HG02610 (cell line): ENCODE measurements at regions not wholly inside any gene's neighbourhood (a gene's known extent, or its start where the extent isn't known, plus 50 kb on each side); places are given as distances from the start of the nearest gene placed in this dataset.
"Not testable (repeated sequence)": the region's sequence is repeated elsewhere in the genome, so short reads cannot be mapped to it uniquely, and the experiment has no call there.

ENCODE experiments used
- ATAC-seq: cut with Tn5 transposase; IDR thresholded peaks from one replicate; pipeline ENCODE4 v1.9.1; 2021; ENCODE audit warnings: mild to moderate bottlenecking, moderate library complexity; ENCODE audit not compliant: unreplicated experiment

DNA sequence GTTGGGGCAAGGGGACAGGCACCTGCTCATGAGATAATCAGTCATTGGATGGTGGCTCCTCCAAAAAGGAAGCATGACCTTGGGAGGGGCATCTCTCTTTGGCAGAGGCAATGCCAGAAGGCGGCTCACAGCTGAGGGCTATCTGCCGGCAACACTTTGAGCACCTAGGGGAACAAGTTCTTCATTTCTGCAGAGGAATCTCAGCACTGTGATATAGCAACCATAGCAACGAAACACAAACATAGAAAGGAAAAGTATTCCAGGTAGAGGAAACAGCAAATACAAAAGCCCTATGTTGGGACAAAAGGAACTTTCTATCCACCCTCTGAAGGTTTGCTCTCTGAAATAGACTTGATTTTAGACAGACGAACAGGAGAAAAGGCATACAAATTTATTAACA, 89.1 kb upstream of the NEDD4L start:
- no peak for ATAC-seq

DNA sequence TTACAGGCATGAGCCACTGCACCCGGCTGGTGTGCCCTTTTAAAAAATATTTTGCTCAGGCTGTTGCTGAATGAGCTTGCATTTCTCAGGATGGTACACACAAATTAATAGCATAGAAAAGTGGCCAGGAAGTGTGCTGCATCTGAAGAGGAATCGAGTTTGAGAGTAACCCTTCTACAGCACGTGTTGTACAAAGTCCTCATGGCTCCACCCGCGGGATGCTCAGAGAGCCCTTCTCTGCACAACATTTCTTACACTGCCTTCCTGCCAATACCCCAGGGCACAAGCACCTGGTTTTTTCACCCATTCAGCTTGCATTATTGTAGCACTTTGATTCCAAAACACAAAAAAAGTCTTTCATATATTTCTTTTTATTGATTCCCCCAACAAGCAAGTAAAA, 90.1 kb upstream of the NEDD4L start:
- no peak for ATAC-seq

DNA sequence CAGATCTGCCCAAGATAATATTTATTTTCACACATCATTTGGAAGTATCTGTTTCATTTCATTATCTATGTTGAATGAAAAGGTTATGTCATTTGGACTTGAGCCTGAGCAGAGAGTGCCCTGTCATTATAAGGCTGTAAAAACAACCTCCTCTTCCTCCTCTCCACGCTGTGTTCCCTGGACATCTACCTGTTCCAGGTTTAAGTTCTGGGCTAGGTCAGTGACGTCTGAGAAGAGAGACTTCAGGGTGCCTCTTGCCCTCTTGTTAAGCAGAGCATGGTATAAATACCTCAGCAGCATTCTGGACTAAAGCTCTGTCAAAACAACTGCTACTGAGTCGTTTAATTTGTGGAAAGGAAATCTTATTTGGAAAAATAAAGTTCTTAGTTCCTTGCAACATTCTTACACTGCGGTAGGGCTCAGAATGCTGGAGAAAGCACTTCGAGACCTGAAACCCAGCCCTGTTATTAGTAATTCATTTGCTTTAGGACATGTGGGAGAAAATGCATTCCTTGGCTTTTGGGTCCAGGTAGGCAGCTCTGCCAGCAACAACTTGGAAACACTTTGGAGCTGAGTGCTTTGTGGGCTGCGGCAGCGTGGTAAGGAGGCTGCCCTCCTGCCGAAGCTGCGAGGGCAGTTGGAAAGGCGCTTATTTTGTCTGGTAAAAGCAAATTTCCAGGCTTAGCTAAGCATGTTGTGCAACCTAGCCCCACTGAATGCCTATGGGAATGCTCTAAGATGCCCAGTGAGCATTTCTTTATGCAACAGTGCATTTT, 91.8 kb upstream of the NEDD4L start:
- ATAC-seq = no peak

DNA sequence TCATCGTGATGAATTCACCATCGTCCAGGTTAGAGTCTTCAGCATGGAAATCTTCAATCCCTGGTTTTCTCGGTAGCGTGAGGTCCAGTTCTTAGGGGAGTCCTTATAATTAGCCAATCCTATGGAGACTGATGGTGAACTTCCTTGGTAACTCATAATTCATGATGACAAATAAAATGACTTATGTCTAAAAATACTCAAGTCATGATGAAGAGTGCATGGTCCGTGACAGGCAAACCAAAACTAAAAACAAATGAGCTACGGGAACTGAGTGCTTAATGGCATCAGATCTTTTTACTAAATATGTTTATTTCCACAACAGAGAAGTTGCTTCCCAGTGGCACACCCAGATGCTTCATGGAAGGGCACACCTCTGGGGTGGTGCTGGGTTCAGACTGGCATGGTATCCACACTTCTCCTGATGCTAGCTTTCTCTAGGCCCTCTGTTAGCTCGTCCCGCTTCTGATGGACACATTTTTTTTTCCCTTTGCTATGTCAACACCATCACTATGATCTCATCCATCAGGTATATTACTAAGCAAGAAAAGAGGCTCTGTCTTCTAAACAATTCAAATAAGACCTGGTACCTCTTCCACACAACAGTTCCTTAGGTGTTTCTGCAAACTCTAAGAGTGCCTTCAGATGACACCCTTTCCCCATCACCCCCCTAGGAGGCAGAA, 92.8 kb upstream of the NEDD4L start:
- ATAC-seq = no peak

DNA sequence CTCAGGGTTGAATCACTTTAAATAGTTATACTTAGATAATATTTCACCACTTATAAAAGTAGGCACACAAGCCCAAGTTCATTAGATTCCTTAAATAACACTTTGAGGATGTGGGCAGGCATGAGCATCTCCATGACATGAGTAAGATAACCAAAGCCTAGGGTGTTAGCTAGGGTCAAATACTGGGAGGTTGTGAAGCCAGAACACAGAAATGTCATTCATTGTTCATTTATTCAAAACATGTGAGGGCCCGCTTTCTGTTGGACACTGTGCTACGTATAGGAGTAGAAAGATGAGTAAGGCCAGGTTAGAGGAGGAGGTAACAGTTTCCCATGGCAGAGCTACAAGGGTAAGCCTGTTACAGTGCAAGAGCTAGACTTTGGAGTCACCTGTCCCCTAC, 93.5 kb upstream of the NEDD4L start:
- no peak for ATAC-seq

DNA sequence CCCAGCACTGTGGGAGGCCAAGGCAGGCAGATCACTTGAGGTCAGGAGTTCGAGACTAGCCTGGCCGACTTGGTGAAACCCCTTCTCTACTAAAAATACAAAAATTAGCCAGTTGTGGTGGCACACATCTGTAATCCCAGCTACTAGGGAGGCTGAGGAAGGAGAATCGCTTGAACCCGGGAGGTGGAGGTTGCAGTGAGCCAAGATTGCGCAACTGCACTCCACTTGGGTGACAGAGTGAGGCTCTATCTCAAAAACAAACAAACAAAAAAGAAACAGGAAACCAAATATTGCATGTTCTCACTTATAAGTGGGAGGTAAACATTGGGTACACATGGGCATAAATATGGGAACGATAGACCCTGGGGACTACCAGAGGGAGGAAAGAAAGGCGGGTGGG, 94.7 kb upstream of the NEDD4L start:
- not testable (repeated sequence) for ATAC-seq

DNA sequence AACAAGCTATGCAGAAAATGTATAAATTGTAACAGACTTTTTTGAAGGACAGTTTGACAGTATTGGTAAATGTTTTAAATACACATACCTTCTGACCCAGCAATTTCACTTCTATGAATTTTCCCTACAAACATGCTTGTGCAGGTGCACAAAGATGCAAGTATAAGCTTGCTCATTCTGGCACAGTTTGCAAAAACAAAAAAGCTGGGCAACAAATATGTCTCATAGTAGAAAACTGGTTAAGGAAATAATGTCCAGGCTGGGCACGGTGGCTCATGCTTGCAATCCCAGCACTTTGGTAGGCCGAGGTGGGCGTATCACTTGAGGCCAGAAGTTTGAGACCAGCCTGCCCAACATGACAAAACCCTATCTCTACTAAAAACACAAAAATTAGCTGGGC, 96.9 kb upstream of the NEDD4L start:
- no peak for ATAC-seq

DNA sequence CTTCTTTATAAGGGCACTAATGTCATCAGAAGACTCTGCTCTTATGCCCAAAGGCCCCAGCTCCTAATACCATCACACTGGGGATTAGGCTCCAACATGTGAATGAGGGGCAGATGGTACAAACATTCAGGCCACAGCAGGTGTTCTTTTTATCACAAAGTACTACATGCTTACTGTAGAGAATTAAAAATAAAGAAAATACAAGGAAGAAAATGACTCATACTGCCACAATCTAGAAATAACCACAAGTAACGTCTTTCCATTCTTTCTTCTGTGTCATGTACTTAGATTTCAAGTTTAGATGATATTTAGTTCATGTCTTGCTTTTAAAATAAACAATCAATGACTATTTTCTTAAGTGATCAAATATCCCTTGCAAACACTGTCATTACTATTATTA, 100.3 kb upstream of the NEDD4L start:
- ATAC-seq = no peak

DNA sequence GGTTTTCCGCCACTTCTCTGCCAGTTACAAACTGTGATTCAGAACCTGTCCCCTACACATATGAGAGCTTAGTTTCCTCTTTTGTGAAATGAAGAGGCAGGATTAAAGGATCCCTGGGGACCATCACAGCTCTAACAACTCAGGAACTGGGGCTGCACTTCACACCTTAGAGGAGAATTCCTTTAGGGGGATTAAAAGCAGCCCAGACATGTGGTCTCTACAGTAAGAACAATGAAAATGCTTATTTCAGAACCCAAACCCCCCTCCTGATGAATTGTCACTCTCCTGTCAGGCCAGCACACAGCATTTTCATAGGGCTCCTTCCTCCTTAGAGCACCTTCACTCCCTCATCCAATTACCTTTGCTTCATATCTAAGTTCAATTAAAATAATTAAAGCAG, 101.5 kb upstream of the NEDD4L start:
- no peak for ATAC-seq

DNA sequence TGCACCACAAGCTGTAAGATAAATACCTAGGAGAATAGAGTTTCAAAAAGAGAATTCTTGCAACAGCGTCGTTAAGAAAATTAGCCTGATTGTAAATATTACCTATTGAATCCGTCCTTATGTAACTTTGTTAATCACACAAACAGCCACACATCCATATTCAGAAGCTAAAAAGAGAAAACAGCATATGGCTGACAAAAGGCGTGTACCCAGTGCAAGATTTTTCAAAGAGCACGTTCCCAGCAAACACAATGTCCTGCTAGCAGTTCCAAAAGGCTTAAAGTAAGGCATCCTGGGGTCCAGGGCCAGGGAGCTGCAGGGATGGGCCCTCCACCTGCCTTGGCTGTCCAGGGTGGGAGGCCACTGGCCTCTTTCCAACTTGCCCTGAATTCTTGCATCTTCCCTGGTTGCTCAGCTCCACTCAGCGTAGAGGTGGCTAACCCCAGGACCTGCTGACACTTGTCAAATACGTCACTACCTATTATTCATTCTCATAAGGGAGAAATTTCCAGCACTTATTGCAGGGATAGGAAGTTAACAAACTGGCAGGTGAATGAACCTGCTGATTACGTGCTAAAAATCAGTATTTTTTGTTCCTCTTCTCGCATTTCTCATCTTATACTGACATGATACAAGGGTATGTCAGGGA, 102.1 kb upstream of the NEDD4L start:
- no peak for ATAC-seq

DNA sequence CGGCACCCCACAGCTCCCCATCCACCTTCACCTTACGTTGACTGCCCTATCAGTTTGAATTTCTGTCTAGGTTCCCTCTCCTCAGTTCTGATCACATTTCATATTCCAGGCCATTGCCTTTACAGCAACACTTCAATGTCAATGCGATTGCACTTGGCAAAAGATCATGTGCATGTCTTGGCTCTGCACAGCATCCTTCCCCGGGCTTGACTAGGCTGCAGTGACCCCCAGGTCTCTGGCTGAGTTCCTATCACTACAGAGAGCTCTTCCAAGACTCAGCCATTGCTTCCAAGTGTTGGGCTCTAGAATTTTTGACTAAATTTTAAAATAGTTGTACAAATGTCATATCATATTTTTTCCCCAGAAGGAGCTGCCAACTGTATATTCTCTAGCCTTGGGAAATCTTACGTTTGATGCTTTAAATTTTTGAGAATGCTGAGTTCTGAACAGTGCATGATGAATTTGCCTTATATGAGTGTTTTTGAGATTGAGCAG, 103.8 kb upstream of the NEDD4L start:
- no peak for ATAC-seq

DNA sequence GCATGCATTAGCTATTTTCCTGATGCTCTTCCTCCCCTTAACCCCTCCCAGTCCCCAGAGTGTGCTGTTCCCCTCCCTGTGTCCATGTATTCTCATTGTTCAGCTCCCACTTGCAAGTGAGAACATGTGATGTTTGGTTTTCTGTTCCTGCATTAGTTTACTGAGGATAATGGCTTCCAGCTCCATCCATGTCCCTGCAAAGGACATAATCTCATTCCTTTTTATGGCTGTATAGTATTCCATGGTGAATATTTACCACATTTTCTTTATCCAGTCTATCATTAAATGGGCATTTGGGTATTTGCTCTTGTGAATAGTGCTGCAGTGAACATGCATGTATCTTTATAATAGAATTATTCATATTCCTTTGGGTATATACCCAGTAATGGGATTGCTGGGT, 109.7 kb upstream of the NEDD4L start:
- not testable (repeated sequence) for ATAC-seq

DNA sequence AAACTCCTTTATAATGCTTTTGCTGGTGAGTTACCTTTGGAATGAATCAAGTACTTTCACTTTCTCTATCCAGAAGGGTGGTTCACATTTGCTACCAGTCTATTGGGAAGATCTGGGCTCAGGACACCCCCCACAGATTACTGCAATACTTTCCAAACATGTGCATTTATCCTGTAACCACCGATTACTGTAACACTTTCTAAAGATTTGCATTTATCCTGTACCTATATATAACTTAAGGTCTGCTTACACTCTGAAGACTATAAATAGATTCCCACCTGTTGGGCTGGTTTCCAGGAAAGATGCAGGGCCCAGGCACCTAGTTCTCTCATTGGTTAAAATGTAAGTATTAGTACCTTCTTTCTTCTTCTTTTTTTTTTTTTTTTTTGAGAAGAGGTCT, 113.0 kb upstream of the NEDD4L start:
- ATAC-seq = no peak

DNA sequence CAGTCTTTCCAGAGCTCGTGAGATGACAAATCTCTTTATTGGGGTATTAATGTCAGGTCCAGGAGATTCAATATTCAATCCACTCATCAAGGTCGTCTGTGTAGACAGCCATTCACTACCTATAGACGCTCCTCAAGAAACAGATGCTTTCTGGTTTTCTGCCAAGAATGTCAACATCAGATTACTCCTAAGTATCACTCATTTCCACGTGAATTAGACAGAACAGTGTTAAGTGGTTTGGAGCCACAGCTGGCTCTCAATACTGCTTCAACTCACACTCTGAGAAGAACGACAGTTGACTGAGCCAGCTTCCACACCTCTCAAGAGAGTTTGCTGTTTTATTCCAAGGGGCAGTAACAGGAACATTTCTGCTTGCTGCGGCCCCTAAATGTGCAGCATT, 113.5 kb upstream of the NEDD4L start:
- no peak for ATAC-seq

DNA sequence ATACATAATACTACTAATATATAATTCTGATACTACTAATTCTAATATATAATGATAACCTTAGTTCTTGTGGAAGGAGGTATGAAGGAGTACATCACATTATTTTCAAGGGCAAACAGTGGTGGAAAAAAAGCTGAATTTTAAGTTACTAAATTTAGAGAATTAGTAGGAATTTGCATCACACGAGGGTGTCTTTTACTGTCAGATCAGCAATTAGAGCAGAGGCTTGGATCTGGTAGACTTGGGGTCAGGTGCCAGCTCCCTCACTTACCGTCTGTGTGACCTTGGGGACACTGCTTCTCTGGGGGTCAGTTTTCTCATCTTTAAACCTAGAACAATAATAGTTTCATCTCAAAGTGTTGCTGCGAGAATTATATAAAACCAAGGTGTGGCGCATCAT, 114.1 kb upstream of the NEDD4L start:
- no peak for ATAC-seq

DNA sequence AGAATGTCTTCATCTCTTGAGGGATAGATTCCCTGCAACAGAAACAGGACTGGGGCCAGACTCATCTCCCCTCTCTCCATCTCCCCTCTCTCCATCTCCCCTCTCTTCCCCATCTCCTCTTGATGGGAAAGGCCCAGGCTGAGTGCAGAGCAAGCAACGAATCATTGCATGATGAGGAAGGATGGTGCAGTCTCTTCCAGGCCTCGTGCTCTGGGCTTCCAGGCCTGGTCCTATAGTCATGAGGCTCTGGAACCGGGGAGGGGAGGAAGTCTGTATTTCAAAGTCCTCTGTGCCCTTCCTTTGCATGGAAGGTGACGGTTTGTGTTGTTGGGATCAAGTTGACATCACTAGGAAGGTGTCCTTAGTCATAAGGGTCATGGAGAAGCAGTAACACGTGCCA, 115.6 kb upstream of the NEDD4L start:
- no peak for ATAC-seq

DNA sequence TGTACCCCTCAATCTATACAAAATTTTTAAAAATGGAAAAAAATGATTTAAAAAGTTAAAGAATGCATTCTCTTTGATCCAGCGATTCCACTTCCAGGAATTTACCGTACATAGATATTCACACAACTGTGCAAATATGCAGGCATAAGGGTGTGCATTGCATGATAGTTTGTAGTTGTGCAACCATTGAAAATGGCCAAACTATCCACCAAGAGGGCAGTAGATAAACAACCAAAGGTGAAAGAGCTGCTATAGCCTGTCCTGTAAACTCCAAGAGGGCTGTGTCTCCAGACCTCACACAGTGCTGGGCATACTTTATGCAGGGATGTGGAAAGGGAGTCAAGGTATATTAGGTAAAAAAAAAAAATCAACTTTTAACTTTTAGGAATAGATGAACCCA, 116.5 kb upstream of the NEDD4L start:
- ATAC-seq = no peak

DNA sequence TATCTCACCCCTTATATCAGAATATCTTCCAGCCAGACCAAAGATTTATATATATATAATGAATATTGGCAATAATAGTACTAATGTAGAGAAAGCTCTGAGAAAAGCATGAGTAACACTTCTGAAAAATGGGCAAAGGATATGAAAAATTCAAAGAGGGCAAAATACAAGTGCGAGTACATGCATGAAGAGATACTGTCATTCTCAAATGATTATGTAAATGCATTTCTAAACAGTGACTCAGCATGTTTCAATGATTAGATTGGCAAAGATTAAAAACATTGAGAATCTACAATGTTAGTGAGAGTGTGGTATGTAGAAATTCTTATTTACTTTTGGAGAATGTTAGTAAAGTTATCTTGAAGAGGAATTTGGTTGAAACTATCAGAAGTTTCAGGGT, 118.3 kb upstream of the NEDD4L start:
- ATAC-seq = no peak

DNA sequence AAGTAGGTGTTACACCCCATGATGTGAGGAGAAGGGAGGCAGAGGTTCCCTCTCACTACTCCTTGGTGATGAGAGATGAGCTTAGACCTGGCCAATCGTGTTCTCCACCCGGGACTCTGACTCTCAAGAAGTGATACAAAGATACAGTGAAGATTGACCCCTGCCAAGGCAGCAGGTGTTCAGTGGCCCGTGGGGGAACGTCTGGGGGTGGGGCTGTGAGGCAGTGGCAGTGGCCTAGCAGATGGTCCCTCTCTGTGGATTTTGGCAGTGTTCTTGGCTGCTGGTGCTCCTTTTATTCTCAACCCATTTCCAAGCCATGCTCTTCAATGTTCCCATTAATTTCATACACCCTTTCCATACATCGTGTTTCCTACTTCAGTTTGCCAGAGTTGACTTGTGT, 120.4 kb upstream of the NEDD4L start:
- no peak for ATAC-seq

DNA sequence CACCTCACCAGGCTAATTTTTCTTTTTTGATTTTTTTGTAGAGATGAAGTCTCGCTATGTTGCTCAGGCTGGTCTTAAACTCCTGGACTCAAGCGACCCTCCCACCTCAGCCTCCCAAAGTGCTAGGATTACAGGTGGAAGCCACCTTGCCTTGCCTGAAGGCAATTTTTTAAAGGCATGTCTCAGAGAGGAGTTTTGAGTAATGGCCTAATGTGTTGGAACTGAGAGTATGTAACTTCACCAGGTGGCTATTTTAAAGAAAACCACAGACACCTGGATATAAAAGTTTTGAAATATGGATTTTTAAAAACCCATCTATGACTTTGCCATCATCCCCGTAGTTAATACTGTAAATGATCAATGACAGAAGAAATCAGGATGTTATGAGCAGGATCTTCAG, 119.8 kb upstream of the ATP8B1 start:
- ATAC-seq = no peak

DNA sequence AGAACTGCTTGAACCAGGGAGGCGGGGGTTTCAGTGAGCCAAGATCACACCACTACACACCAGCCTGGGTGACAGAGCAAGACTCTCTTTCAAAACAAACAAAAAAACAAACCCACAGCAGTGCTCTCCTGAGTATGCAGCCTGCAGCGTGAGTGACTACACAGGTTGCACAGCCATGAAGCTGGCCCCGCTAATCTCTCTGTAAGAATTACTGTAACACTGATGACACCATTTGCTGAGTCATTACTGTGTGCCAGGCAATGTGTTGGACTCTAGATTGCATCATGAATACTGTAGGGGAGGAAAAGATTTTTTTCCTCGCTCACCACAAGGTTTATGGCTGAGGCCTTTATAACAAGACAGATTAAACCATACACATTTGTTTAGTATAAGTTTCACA, 118.6 kb upstream of the ATP8B1 start:
- ATAC-seq = no peak

DNA sequence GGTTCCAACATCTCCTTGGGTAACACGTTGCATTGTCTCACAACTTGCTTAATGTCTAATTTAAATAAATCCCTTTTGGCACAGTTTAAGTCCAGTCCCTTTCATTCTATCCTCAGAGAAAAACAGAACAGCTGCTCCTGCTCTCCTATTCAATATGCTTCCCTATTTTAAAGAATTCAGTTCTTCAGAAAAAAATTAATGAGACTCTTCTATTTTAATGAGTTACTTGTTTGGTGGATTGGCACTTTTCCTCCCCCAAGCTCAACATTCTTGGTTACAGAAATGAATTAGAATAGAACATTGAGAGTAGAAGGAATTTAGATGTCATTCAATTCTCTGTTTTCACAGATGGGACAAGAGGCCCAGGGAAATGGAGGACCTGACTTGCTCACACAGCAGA, 116.9 kb upstream of the ATP8B1 start:
- ATAC-seq = no peak
